SK-N-SH treated with all-trans-retinoic acid at 6 μM for 48 hours (cell line): ENCODE measurements at regions not wholly inside any gene's neighbourhood (a gene's known extent, or its start where the extent isn't known, plus 50 kb on each side); places are given as distances from the start of the nearest gene placed in this dataset.

Experiments
- ATAC-seq: fragments of 200-7000 bp; cut with Tn5 transposase; 3 replicates; pipeline ENCODE4 v1.9.1; 2020; ENCODE audit warnings: mild to moderate bottlenecking, moderate library complexity
- ARNTL ChIP-seq: fragments of 450-650 bp; formaldehyde crosslinking; IDR thresholded peaks from 2 replicates; pipeline ENCODE4 v1.5.0; 2020; ENCODE audit warnings: low read depth, mild to moderate bottlenecking, moderate library complexity, borderline replicate concordance
- BACH2 ChIP-seq: fragments of 250-450 bp; sonication (Bioruptor Pico); IDR thresholded peaks from 2 replicates; pipeline ENCODE4 v1.9.0; 2021; ENCODE audit warnings: mild to moderate bottlenecking, borderline replicate concordance
- CREB5 ChIP-seq: fragments of 250-450 bp; sonication (Bioruptor Pico); IDR thresholded peaks from 2 replicates; pipeline ENCODE4 v1.5.1; 2020; ENCODE audit warnings: low read depth, mild to moderate bottlenecking, moderate library complexity
- CSDC2 ChIP-seq: fragments of 250-450 bp; sonication (Bioruptor Pico); IDR thresholded peaks from 2 replicates; pipeline ENCODE4 v1.5.0; 2020; ENCODE audit warnings: mild to moderate bottlenecking, moderate library complexity
- ESRRG ChIP-seq: fragments of 250-450 bp; sonication (Bioruptor Pico); IDR thresholded peaks from 2 replicates; pipeline ENCODE4 v1.6.1; 2021; ENCODE audit warnings: mild to moderate bottlenecking
- GLIS3 ChIP-seq: fragments of 250-450 bp; sonication (Bioruptor Pico); IDR thresholded peaks from 2 replicates; pipeline ENCODE4 v1.5.0; 2020; ENCODE audit warnings: mild to moderate bottlenecking, moderate library complexity
- ISL1 ChIP-seq: fragments of 250-450 bp; sonication (Bioruptor Pico); IDR thresholded peaks from 2 replicates; pipeline ENCODE4 v2.1.2; 2022; ENCODE audit warnings: mild to moderate bottlenecking, moderate library complexity
- OSR1 ChIP-seq: fragments of 250-450 bp; sonication (Bioruptor Pico); IDR thresholded peaks from 2 replicates; pipeline ENCODE4 v1.8.0; 2022; ENCODE audit warnings: moderate library complexity, mild to moderate bottlenecking, inconsistent platforms
- PPARA ChIP-seq: fragments of 250-450 bp; sonication (Bioruptor Pico); IDR thresholded peaks from 2 replicates; pipeline ENCODE4 v1.5.0; 2020; ENCODE audit warnings: mild to moderate bottlenecking, borderline replicate concordance
- RARB ChIP-seq: fragments of 250-450 bp; sonication (Bioruptor Pico); IDR thresholded peaks from 2 replicates; pipeline ENCODE4 v1.8.0; 2021; ENCODE audit warnings: mild to moderate bottlenecking, moderate library complexity
- SNAI2 ChIP-seq: fragments of 250-450 bp; sonication (Bioruptor Pico); IDR thresholded peaks from 2 replicates; pipeline ENCODE4 v1.5.0; 2020; ENCODE audit warnings: mild to moderate bottlenecking, moderate library complexity
- TCF4 ChIP-seq: fragments of 250-450 bp; sonication (Bioruptor Pico); IDR thresholded peaks from 2 replicates; pipeline ENCODE4 v1.8.0; 2021; ENCODE audit warnings: mild to moderate bottlenecking, moderate library complexity, borderline replicate concordance
- TOX ChIP-seq: fragments of 250-450 bp; sonication (Bioruptor Pico); IDR thresholded peaks from 2 replicates; pipeline ENCODE4 v1.8.0; 2021; ENCODE audit warnings: mild to moderate bottlenecking, moderate library complexity, borderline replicate concordance
- TSHZ2 ChIP-seq: fragments of 250-450 bp; sonication (Bioruptor Pico); IDR thresholded peaks from 2 replicates; pipeline ENCODE4 v1.5.0; 2020; ENCODE audit warnings: mild to moderate bottlenecking, moderate library complexity
- ZC3H10 ChIP-seq: fragments of 250-450 bp; sonication (Bioruptor Pico); IDR thresholded peaks from 2 replicates; pipeline ENCODE4 v1.5.1; 2021; ENCODE audit warnings: mild to moderate bottlenecking, moderate library complexity
- ZNF565 ChIP-seq: fragments of 450-650 bp; formaldehyde crosslinking; conservative IDR thresholded peaks from 2 replicates; pipeline ENCODE4 v1.5.0; 2020; ENCODE audit warnings: low read depth, mild to moderate bottlenecking, moderate library complexity
- ZNF8 ChIP-seq: fragments of 450-650 bp; formaldehyde crosslinking; IDR thresholded peaks from 2 replicates; pipeline ENCODE4 v1.5.0; 2020; ENCODE audit warnings: mild to moderate bottlenecking, moderate library complexity
- TF ChIP-seq, protein P1 (sequence below): fragments of 250-450 bp; sonication (Bioruptor Pico); IDR thresholded peaks from 2 replicates; pipeline ENCODE4 v1.8.0; 2020; ENCODE audit warnings: mild to moderate bottlenecking, moderate library complexity, borderline replicate concordance
- TF ChIP-seq, protein P2 (sequence below): fragments of 250-450 bp; sonication (Bioruptor Pico); IDR thresholded peaks from 2 replicates; pipeline ENCODE4 v1.5.1; 2021; ENCODE audit warnings: mild to moderate bottlenecking, moderate library complexity

- TF ChIP-seq TCF4 (CRISPR knock-in tag) (no peak), PPARA (CRISPR knock-in tag) (no peak), ARNTL (CRISPR knock-in tag) (no peak), CSDC2 (CRISPR knock-in tag) (no peak), ISL1 (CRISPR knock-in tag) (no peak), RARB (CRISPR knock-in tag) (no peak), ESRRG (CRISPR knock-in tag) (no peak), CREB5 (no peak), GLIS3 (CRISPR knock-in tag) (no peak), ZC3H10 (CRISPR knock-in tag) (no peak), BACH2 (CRISPR knock-in tag) (no peak), ZNF565 (CRISPR knock-in tag) (no peak), OSR1 (no peak), ZNF8 (CRISPR knock-in tag) (no peak), SNAI2 (no peak)
- TF ChIP-seq, protein P1, sequence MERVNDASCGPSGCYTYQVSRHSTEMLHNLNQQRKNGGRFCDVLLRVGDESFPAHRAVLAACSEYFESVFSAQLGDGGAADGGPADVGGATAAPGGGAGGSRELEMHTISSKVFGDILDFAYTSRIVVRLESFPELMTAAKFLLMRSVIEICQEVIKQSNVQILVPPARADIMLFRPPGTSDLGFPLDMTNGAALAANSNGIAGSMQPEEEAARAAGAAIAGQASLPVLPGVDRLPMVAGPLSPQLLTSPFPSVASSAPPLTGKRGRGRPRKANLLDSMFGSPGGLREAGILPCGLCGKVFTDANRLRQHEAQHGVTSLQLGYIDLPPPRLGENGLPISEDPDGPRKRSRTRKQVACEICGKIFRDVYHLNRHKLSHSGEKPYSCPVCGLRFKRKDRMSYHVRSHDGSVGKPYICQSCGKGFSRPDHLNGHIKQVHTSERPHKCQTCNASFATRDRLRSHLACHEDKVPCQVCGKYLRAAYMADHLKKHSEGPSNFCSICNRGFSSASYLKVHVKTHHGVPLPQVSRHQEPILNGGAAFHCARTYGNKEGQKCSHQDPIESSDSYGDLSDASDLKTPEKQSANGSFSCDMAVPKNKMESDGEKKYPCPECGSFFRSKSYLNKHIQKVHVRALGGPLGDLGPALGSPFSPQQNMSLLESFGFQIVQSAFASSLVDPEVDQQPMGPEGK (CRISPR knock-in tag), result no peak
- no peak for ATAC-seq
Measured at GRCh38 chr4:100929135-100929534, 411.3 kb upstream of the EMCN start.

DNA sequence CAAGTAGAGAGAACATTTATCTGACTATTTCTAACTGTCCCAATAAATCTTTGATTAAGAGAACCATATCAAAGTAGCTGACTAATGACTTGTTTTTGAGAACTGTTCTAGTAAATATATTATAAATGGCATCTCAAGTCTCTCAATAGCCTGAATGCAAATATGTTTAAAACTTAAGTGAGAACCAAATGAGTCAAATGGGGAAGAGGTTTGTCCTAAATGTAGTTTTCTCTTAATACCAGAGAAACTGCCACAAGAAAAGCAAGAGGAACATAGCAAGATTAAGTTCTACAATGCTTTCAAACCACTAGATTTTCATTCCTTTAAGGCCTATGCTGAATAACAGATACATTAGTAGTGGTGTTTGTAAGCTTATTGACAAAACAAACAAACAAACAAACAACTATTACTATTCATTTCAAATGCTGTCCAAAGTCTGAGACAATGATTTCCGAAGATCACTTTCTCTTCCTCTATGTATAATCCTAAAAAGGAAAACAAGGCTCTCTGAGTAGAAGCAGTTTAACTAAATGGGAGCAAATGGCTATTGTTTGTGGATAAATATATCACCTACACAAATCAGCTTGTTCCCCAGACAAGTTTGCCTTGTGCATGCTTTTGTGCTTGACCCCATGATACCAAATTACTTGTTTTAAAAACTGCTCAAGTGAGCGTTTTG is 408.4 kb upstream of the EMCN start:
- ATAC-seq, result no peak

GRCh38 chr4:100913685-100914084 is 395.9 kb upstream of the EMCN start:
- TF ChIP-seq RARB (CRISPR knock-in tag) (no peak), ZC3H10 (CRISPR knock-in tag) (no peak), SNAI2 (no peak), TOX (CRISPR knock-in tag) (no peak), CREB5 (no peak)
- TF ChIP-seq, protein P2, sequence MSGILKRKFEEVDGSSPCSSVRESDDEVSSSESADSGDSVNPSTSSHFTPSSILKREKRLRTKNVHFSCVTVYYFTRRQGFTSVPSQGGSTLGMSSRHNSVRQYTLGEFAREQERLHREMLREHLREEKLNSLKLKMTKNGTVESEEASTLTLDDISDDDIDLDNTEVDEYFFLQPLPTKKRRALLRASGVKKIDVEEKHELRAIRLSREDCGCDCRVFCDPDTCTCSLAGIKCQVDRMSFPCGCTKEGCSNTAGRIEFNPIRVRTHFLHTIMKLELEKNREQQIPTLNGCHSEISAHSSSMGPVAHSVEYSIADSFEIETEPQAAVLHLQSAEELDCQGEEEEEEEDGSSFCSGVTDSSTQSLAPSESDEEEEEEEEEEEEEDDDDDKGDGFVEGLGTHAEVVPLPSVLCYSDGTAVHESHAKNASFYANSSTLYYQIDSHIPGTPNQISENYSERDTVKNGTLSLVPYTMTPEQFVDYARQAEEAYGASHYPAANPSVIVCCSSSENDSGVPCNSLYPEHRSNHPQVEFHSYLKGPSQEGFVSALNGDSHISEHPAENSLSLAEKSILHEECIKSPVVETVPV (CRISPR knock-in tag), result no peak
- ATAC-seq, result no peak

More for the DNA sequence above, 408.4 kb upstream of the EMCN start:
- TF ChIP-seq BACH2 (CRISPR knock-in tag), result no peak
- no peak for TF ChIP-seq ZNF565 (CRISPR knock-in tag)

DNA sequence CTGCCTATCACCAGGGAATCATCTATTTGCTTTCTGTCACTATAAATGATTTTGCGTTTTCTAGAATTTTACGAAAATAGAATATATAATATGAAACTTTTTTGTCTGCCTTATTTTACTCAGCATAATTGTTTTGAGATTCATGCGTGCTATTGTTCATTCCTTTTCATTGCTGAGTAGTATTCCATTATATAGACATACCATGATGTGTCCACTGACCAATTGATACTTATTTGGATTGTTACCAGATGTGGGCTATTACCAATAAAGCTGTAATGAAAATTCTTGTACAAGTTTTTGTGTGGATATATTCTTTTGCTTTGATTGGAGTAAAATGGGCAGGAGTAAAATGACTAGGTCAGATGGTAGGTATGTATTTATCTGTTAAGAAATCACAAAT is 390.7 kb upstream of the EMCN start:
- no peak for TF ChIP-seq PPARA (CRISPR knock-in tag)
- peak; percentile 97 for TF ChIP-seq ZNF8 (CRISPR knock-in tag)
- TF ChIP-seq, all 23 proteins: peak for 1
- ATAC-seq, result no peak

DNA sequence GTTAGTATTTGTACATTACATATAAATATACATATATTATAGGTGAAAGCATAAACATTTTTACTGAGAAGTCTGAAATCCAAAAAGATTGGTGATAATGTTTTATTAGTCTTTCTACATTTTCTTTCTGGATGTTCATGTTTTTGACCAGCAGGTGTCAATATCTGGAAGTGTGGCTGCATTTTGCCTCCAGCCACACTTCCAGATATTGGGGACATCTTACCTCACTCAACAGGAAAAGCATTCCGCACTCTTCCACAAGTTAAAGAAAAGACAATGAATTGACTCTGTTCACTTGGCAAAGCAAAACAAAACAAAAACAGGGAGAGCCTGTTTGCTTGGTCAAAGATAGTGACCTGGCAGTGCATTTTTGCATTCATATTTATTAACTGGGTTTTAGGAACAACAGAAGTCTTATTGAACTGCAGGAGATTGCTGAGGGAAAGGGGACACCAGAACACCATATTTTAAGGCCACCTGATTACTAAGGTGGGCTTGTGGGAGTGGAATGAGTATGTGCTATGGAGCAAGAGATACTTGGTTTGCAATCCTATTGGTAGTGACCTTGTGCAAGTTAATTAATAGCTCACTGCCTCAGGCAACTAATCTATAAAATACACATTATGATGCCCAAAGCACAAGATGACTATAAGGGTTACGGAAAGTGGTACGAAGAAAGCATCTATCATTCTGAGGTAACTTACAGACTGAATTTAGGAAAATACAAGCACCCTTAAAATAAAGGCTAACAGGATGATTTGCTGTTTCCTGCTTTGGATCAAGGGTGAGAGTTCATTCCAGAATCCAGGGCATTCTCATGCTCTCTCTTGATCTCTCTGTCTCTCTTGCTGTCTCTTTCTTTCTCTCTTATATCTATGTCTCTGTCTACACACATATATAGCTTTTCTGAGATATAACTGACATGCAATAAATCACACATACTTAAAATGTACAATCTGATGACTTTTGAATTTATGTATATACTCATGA is 389.9 kb upstream of the EMCN start:
- no peak for ATAC-seq
- TF ChIP-seq ESRRG (CRISPR knock-in tag), result no peak
- TF ChIP-seq PPARA (CRISPR knock-in tag), result no peak
- TF ChIP-seq, protein P2 (CRISPR knock-in tag), result no peak
- no peak for TF ChIP-seq TSHZ2 (CRISPR knock-in tag)
- TF ChIP-seq TOX (CRISPR knock-in tag), result no peak
- TF ChIP-seq BACH2 (CRISPR knock-in tag), result no peak
